ENCODE measurements at regions not wholly inside any gene's neighbourhood (a gene's known extent, or its start where the extent isn't known, plus 50 kb on each side); places are given as distances from the start of the nearest gene placed in this dataset.

DNA sequence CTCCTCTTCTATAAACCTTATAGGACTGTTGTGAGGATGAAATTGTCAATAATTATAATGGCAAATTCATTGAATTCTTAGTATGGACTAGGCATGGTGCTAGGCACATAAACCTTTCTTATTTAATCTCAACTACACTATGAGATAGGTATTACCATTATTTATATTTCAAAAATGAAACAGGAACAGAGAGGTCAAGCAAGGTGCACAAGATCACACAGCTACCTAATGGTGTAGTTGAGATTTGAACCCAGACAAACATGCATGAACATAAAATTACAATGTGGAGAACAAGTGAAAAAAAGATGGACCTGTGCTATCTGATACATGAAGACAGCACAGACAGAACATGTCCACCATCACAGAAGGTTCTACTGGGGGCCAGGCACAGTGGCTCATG lies 156.7 kb downstream of the AXIN2 start:
- intact Hi-C loops (cut with micrococcal nuclease) = no loop called here
- no peak for ATAC-seq
- no peak overlapping the region for H3K27ac Mint-ChIP-seq
- H3K4me1 Mint-ChIP-seq = peaks cover 0 to 15% (median 0%) of the 10 kb centered on the region in 7 donors
- Histone ChIP-seq H3K4me1 (ENCODE audit: control insufficient read depth in 2 of 2, insufficient read depth in 2 of 2, low read length in 2 of 2) (no peaks in the 10 kb centered on the region), H3K36me3 (ENCODE audit: control insufficient read depth in 2 of 3, insufficient read depth in 3 of 3, low read length in 3 of 3) (no peaks in the 10 kb centered on the region), H3K4me3 (ENCODE audit: low read length) (no peak overlapping the region), H3K9me3 (ENCODE audit: control insufficient read depth in 2 of 3, low read length in 3 of 3) (no peaks in the 10 kb centered on the region), H3K27me3 (ENCODE audit: control insufficient read depth in 2 of 2, insufficient read depth in 2 of 2, low read length in 2 of 2) (no peaks in the 10 kb centered on the region), H3K27ac (ENCODE audit: low read depth, low read length) (no peak overlapping the region)
- no peaks in the 10 kb centered on the region for H3K9me3 Mint-ChIP-seq
- no peak overlapping the region for H3K4me3 Mint-ChIP-seq
- DNase-seq = no peak
- peaks cover 5 to 18% (median 13%) of the 10 kb centered on the region in 5 donors for H3K27me3 Mint-ChIP-seq
- H3K36me3 Mint-ChIP-seq = no peaks in the 10 kb centered on the region
- ChIA-PET CTCF (no interaction called here), POLR2A (interaction anchor here (0.6 kb wide), 1 partner anchor 30 kb away, joined by 3 read pairs; no protein-coding TSS in a partner anchor)

GRCh38 chr17:65403626-65404025 lies 157.8 kb downstream of the AXIN2 start:
- POLR2A ChIA-PET = no interaction called here
- CTCF ChIA-PET = interaction anchor here (0.7 kb wide), 1 partner anchor 711 kb away, joined by 3 read pairs; no protein-coding TSS in a partner anchor
- H3K9me3 Mint-ChIP-seq = no peaks in the 10 kb centered on the region

DNA sequence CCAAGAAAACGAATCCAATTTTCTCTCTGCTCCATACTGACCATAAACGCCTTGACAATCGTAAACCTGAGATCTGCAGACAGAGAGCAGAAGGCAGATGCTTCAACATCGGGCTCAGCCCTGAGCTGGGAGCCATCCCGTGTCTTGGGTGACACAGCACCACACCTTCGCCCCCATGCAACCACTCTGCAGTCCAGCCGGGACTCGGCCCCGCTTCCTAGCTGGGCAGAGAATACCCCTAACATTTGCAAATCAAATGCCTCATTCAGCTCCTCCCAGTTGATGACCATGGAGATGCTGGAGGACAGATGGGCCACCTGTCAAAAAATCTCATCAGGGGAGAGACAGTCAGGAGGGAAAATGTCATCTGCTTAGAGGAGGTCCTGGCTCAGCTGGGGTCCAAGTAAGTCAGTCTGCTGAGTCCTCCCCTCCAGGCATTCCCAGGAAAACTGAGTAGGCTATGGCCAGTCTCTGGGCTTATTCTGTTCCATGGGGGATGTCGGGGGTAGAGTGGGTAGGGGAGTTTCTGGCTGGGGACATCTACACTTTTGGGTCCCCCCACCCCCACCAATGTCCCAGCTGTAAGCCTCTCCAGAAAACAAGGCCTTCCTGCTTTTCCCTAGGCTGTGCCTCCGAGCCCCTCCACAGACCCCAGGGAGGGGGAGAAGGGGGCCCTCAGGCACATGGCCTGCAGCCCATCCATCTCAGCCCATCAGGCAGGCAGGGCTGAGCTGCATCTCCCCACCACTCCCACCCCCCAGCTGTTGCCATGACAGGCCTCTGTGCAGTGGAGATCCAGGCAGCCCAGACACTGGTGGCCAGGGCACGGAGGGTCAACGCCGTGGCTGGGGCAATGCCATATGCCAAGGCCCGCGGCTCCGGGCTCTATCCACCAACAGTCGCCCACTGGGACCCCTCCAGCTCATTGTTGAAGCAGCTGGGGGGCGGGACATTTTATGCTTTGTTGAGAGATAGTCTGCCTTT lies 158.6 kb downstream of the AXIN2 start:
- Mint-ChIP-seq H3K27ac (no peak overlapping the region), H3K9me3 (no peaks in the 10 kb centered on the region), H3K4me3 (no peak overlapping the region), H3K27me3 (peaks cover 5 to 19% (median 12%) of the 10 kb centered on the region in 5 donors), H3K36me3 (no peaks in the 10 kb centered on the region), H3K4me1 (peaks cover 0 to 15% (median 0%) of the 10 kb centered on the region in 7 donors)
- intact Hi-C loops (cut with micrococcal nuclease) = no loop called here
- ATAC-seq (no peak), DNase-seq (no peak)
- ChIA-PET POLR2A (no interaction called here), CTCF (no interaction called here)
- Histone ChIP-seq H3K27ac (ENCODE audit: low read depth, low read length) (no peak overlapping the region), H3K4me1 (ENCODE audit: control insufficient read depth in 2 of 2, insufficient read depth in 2 of 2, low read length in 2 of 2) (no peaks in the 10 kb centered on the region), H3K27me3 (ENCODE audit: control insufficient read depth in 2 of 2, insufficient read depth in 2 of 2, low read length in 2 of 2) (no peaks in the 10 kb centered on the region), H3K9me3 (ENCODE audit: control insufficient read depth in 2 of 3, low read length in 3 of 3) (no peaks in the 10 kb centered on the region), H3K4me3 (ENCODE audit: low read length) (no peak overlapping the region), H3K36me3 (ENCODE audit: control insufficient read depth in 2 of 3, insufficient read depth in 3 of 3, low read length in 3 of 3) (no peaks in the 10 kb centered on the region)

More at GRCh38 chr17:65403626-65404025, 157.8 kb downstream of the AXIN2 start:
- H3K27ac ChIP-seq (ENCODE audit: low read depth, low read length) = no peak overlapping the region
- no peak overlapping the region for H3K4me3 ChIP-seq (ENCODE audit: low read length)
- Mint-ChIP-seq H3K4me1 (peaks cover 0 to 15% (median 0%) of the 10 kb centered on the region in 7 donors), H3K36me3 (no peaks in the 10 kb centered on the region), H3K4me3 (no peak overlapping the region), H3K27ac (no peak overlapping the region), H3K27me3 (peaks cover 5 to 19% (median 13%) of the 10 kb centered on the region in 5 donors)
- ATAC-seq (no peak), DNase-seq (no peak)
- no peaks in the 10 kb centered on the region for H3K4me1 ChIP-seq (ENCODE audit: control insufficient read depth in 2 of 2, insufficient read depth in 2 of 2, low read length in 2 of 2)
- no peaks in the 10 kb centered on the region for H3K27me3 ChIP-seq (ENCODE audit: control insufficient read depth in 2 of 2, insufficient read depth in 2 of 2, low read length in 2 of 2)
- intact Hi-C loops (cut with micrococcal nuclease) = no loop called here
- no peaks in the 10 kb centered on the region for H3K9me3 ChIP-seq (ENCODE audit: control insufficient read depth in 2 of 3, low read length in 3 of 3)
- no peaks in the 10 kb centered on the region for H3K36me3 ChIP-seq (ENCODE audit: control insufficient read depth in 2 of 3, insufficient read depth in 3 of 3, low read length in 3 of 3)

GRCh38 chr17:65401561-65401960 lies 159.9 kb downstream of the AXIN2 start:
- Histone ChIP-seq H3K4me3 (ENCODE audit: low read length) (no peak overlapping the region), H3K27ac (ENCODE audit: low read depth, low read length) (no peak overlapping the region), H3K36me3 (ENCODE audit: control insufficient read depth in 2 of 3, insufficient read depth in 3 of 3, low read length in 3 of 3) (no peaks in the 10 kb centered on the region), H3K27me3 (ENCODE audit: control insufficient read depth in 2 of 2, insufficient read depth in 2 of 2, low read length in 2 of 2) (no peaks in the 10 kb centered on the region), H3K9me3 (ENCODE audit: control insufficient read depth in 2 of 3, low read length in 3 of 3) (no peaks in the 10 kb centered on the region), H3K4me1 (ENCODE audit: control insufficient read depth in 2 of 2, insufficient read depth in 2 of 2, low read length in 2 of 2) (no peaks in the 10 kb centered on the region)
- intact Hi-C loops (cut with micrococcal nuclease) = no loop called here
- no peaks in the 10 kb centered on the region for H3K9me3 Mint-ChIP-seq
- H3K36me3 Mint-ChIP-seq = no peaks in the 10 kb centered on the region
- H3K27me3 Mint-ChIP-seq = peaks cover 5 to 19% (median 12%) of the 10 kb centered on the region in 5 donors
- POLR2A ChIA-PET = no interaction called here
- H3K27ac Mint-ChIP-seq = no peak overlapping the region
- DNase-seq (no peak), ATAC-seq (no peak)
- no peak overlapping the region for H3K4me3 Mint-ChIP-seq
- CTCF ChIA-PET = no interaction called here
- H3K4me1 Mint-ChIP-seq = peaks cover 0 to 15% (median 0%) of the 10 kb centered on the region in 7 donors

DNA sequence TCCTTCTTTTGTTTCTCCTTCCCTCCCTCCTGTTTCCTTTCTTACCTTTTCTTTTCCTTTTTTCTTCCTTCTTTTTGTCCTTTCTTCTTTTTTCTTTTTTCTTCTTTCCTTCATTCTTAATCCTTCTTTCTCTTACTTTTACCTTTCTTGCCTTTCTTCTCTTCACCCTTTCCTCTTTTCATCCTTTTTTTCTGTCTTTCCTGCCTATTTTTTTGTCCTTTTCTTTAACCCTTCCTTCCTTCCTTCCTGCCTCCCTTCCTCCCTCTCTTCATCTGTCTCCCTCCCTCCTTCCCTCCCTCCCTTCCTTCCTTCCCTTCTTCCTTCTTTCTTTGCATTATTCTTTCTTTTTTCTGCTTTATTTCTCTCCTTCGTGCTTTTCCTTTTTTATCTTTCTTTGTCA lies 160.7 kb downstream of the AXIN2 start:
- Mint-ChIP-seq H3K36me3 (no peaks in the 10 kb centered on the region), H3K9me3 (no peaks in the 10 kb centered on the region), H3K4me3 (no peak overlapping the region), H3K4me1 (peaks cover 0 to 15% (median 1%) of the 10 kb centered on the region in 7 donors), H3K27ac (peak overlapping the region in 2 of 9 donors; percentile 43 to 48), H3K27me3 (peaks cover 5 to 19% (median 12%) of the 10 kb centered on the region in 5 donors)
- intact Hi-C loops (cut with micrococcal nuclease) = no loop called here
- ATAC-seq (no peak), DNase-seq (no peak)
- Histone ChIP-seq H3K4me3 (ENCODE audit: low read length) (no peak overlapping the region), H3K9me3 (ENCODE audit: control insufficient read depth in 2 of 3, low read length in 3 of 3) (no peaks in the 10 kb centered on the region), H3K27me3 (ENCODE audit: control insufficient read depth in 2 of 2, insufficient read depth in 2 of 2, low read length in 2 of 2) (no peaks in the 10 kb centered on the region), H3K27ac (ENCODE audit: low read depth, low read length) (no peak overlapping the region), H3K36me3 (ENCODE audit: control insufficient read depth in 2 of 3, insufficient read depth in 3 of 3, low read length in 3 of 3) (no peaks in the 10 kb centered on the region), H3K4me1 (ENCODE audit: control insufficient read depth in 2 of 2, insufficient read depth in 2 of 2, low read length in 2 of 2) (no peaks in the 10 kb centered on the region)
- CTCF ChIA-PET = no interaction called here
- POLR2A ChIA-PET = interaction anchor here (0.7 kb wide), 1 partner anchor 1141 kb away, joined by 3 read pairs; no protein-coding TSS in a partner anchor

- ChIA-PET CTCF (no interaction called here), POLR2A (no interaction called here)
These were observed 163.2 kb downstream of the AXIN2 start for GRCh38 chr17:65398040-65398787.

More at GRCh38 chr17:65398040-65398787, 163.2 kb downstream of the AXIN2 start:
- Mint-ChIP-seq H3K27ac (no peak overlapping the region), H3K4me1 (peaks cover 0 to 38% (median 25%) of the 10 kb centered on the region in 7 donors), H3K4me3 (no peak overlapping the region), H3K9me3 (no peaks in the 10 kb centered on the region), H3K36me3 (no peaks in the 10 kb centered on the region), H3K27me3 (peaks cover 5 to 17% (median 13%) of the 10 kb centered on the region in 5 donors)
- Histone ChIP-seq H3K27me3 (ENCODE audit: control insufficient read depth in 2 of 2, insufficient read depth in 2 of 2, low read length in 2 of 2) (no peaks in the 10 kb centered on the region), H3K4me1 (ENCODE audit: control insufficient read depth in 2 of 2, insufficient read depth in 2 of 2, low read length in 2 of 2) (peaks cover 0 to 22% of the 10 kb centered on the region in 2 donors), H3K27ac (ENCODE audit: low read depth, low read length) (no peak overlapping the region), H3K4me3 (ENCODE audit: low read length) (no peak overlapping the region), H3K36me3 (ENCODE audit: control insufficient read depth in 2 of 3, insufficient read depth in 3 of 3, low read length in 3 of 3) (no peaks in the 10 kb centered on the region), H3K9me3 (ENCODE audit: control insufficient read depth in 2 of 3, low read length in 3 of 3) (no peaks in the 10 kb centered on the region)
- ATAC-seq (no peak), DNase-seq (no peak)
- intact Hi-C loops (cut with micrococcal nuclease) = no loop called here

Data from naive thymus-derived CD4-positive, alpha-beta T cell (primary cell).